Testis (tissue), 2 donors: ENCODE measurements at regions not wholly inside any gene's neighbourhood (a gene's known extent, or its start where the extent isn't known, plus 50 kb on each side); places are given as distances from the start of the nearest gene placed in this dataset.

Experiments
- DNase-seq: peaks from one replicate; pipeline ENCODE4 v3.0.0-alpha.2; 2019
- H3K27ac ChIP-seq, 2 donors: fragments of 200-600 bp; sonication (generic); one replicate each; pipeline ENCODE4 v1.5.1; 2019
- H3K27me3 ChIP-seq: fragments of 200-600 bp; sonication (generic); one replicate; pipeline ENCODE4 v1.5.1; 2019
- H3K36me3 ChIP-seq: fragments of 200-600 bp; sonication (generic); one replicate; pipeline ENCODE4 v1.5.1; 2017; ENCODE audit warnings: low read depth; ENCODE audit errors: missing control alignments
- H3K4me1 ChIP-seq: fragments of 200-600 bp; sonication (generic); one replicate; pipeline ENCODE4 v1.5.1; 2019
- H3K4me3 ChIP-seq, 2 donors: fragments of 200-600 bp; sonication (generic); one replicate each; pipeline ENCODE4 v1.5.1; 2017 to 2019
- H3K9me3 ChIP-seq: fragments of 200-600 bp; sonication (generic); one replicate; pipeline ENCODE4 v1.5.1; 2017
- POLR2A ChIP-seq: fragments of 450-650 bp; IDR thresholded peaks from one replicate; pipeline ENCODE4 v1.6.1; 2017; ENCODE audit warnings: antibody characterized with exemption, mild to moderate bottlenecking, moderate library complexity
- WGBS, 2 donors: methylation state at CpG; one replicate each; pipeline ENCODE4 v1.1.5; 2018; 5-methylcytosine and 5-hydroxymethylcytosine counted together
- intact Hi-C: fragments of 100-400 bp; cut with DNase I; formaldehyde crosslinking; loops from one replicate; pipeline ENCODE4 v1.15.1; 2023; ENCODE audit warnings: low total_unique reads
- TF ChIP-seq, protein P1 (sequence below), 3 experiments: fragments of 450-650 bp in 2 of 3; fragments of 200-600 bp in 1 of 3; sonication (generic) in 1 of 3; IDR thresholded peaks; one replicate each; pipeline ENCODE4 v1.5.1; 2016 to 2019; ENCODE audit warnings: antibody characterized with exemption in 3 of 3, mild to moderate bottlenecking in 2 of 3, moderate library complexity in 1 of 3

DNA sequence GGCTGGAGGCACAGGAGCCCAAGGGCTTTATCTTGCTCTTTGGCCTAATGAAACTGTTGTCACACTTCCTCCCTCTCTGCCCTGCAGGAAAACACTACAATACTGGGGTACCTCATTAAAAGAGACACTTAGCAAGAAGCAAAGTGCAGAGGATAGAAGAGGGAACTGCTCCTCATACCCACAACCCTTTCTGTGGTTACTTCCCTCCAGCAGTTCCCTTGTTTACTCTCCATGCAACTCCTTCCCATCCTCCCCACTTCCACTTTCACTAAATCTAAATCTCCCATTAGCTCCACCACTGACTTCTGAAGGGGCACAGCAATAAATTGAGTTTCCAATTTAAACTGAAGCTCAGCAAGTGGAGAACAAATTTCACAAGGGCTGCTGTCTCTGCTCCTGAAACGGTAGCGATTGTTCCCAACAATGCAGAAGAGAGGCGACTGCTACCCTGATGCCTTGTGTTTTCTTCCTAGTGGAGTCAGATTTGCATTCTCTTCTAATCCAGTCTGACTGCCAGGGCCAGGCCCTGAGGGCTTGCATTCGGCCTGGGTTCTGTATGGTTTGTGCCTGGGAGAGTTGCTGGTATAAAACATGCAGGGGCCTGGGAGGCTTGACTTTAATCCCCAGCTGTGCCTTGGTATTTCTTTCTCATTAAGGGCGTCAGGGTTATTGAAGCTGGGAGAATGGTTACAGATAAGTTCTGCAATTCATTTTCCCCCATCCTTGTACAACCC lies 454.7 kb downstream of the TFAP2B start:
- no peaks in the 10 kb centered on the region for H3K27me3 ChIP-seq
- no peaks in the 10 kb centered on the region for H3K9me3 ChIP-seq
- TF ChIP-seq, protein P1, sequence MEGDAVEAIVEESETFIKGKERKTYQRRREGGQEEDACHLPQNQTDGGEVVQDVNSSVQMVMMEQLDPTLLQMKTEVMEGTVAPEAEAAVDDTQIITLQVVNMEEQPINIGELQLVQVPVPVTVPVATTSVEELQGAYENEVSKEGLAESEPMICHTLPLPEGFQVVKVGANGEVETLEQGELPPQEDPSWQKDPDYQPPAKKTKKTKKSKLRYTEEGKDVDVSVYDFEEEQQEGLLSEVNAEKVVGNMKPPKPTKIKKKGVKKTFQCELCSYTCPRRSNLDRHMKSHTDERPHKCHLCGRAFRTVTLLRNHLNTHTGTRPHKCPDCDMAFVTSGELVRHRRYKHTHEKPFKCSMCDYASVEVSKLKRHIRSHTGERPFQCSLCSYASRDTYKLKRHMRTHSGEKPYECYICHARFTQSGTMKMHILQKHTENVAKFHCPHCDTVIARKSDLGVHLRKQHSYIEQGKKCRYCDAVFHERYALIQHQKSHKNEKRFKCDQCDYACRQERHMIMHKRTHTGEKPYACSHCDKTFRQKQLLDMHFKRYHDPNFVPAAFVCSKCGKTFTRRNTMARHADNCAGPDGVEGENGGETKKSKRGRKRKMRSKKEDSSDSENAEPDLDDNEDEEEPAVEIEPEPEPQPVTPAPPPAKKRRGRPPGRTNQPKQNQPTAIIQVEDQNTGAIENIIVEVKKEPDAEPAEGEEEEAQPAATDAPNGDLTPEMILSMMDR (IDR thresholded peaks at IDR 0.05), result no peak
- no peak for TF ChIP-seq POLR2A
- no peak for DNase-seq
- 60 to 61% methylated on average over 5 of the region's 5 CpGs for WGBS, 2 donors
- H3K36me3 ChIP-seq, result no peaks in the 10 kb centered on the region
- intact Hi-C loops, result no loop called here
- H3K4me3 ChIP-seq, result no peak overlapping the region
- no peaks in the 10 kb centered on the region for H3K4me1 ChIP-seq
- no peak overlapping the region for H3K27ac ChIP-seq

DNA sequence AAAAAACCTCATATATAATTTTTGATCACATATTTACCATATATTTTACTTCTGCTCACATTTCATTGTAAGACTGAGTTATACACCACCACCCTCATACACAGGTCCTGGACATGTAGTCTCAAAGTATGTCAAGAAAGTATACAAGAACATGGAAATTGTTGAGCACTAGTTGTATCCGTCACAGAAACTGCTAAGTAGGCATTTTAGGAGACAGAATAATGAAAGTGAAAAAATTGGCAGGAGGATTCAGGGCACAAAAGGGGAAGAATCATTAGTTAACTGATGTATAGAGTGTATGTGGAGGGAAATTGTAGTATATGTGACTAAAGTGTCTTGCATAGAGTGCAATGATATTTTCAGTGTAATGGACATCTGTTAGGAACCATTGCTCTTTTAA lies 458.8 kb downstream of the TFAP2B start:
- Histone ChIP-seq H3K27me3 (no peaks in the 10 kb centered on the region), H3K4me1 (no peaks in the 10 kb centered on the region), H3K36me3 (no peaks in the 10 kb centered on the region), H3K27ac (no peak overlapping the region), H3K4me3 (no peak overlapping the region), H3K9me3 (no peaks in the 10 kb centered on the region)
- WGBS, 2 donors, result 81 to 86% methylated on average over 1 of the region's 1 CpG
- no peak for TF ChIP-seq POLR2A
- TF ChIP-seq, protein P1 (IDR thresholded peaks at IDR 0.05), result no peak
- no peak for DNase-seq
- intact Hi-C loops, result no loop called here

DNA sequence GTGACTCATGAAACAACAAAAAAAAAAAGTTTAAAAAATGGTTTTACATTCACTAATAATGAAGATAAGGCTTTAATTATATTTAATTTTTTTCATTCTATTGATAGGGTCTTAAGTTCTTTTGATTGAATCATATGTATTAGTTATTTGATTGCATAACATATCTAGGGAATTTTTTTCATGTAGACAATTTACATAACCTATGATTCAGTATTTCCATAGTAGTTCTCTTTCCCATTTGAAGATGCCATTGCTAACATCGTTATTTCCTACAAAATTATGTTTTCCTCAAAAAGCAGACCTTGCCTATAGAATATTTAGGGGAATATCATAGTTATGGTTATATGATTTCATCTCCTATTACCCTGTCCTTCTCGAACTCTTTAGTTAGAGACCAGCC lies 463.4 kb downstream of the TFAP2B start:
- TF ChIP-seq, protein P1 (IDR thresholded peaks at IDR 0.05), result no peak
- no peak for TF ChIP-seq POLR2A
- Histone ChIP-seq H3K4me1 (no peaks in the 10 kb centered on the region), H3K27me3 (no peaks in the 10 kb centered on the region), H3K27ac (no peak overlapping the region), H3K4me3 (no peak overlapping the region), H3K36me3 (no peaks in the 10 kb centered on the region), H3K9me3 (no peaks in the 10 kb centered on the region)
- no peak for DNase-seq
- 43 to 92% methylated on average over 2 of the region's 2 CpGs for WGBS, 2 donors
- intact Hi-C loops, result no loop called here

DNA sequence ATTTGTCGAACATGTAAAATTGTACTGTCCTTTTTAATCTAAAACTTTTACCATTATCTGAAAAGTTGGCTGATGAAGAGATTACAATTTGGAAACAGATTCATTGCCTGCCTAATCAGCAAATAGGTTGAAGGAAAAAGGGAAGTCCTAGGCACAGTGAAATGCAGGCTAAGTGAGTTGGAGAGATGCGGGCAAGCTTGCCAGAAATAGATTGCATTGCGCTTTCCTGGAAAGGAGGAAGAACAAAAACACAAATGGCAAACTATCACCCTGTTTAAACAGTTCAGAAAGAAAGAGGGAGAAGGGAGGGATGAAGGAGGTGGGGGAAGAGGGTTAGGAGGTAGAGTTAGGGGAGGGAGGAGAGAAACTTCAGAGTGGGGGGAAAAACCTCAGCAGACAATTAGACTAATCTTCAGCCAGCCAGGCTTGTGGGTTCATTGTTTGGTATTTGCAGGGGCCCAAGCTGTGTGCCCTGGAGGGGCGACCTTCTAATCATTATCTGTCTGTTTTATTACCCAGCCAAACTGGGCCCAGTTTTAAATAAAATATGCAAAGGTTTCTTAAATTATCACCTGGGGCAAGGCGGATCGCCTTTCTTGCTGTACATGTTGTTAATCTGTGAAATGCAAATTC lies 465.2 kb downstream of the TFAP2B start:
- TF ChIP-seq, protein P1 (IDR thresholded peaks at IDR 0.05), result no peak
- TF ChIP-seq POLR2A, result no peak
- intact Hi-C loops, result no loop called here
- DNase-seq, result no peak
- Histone ChIP-seq H3K4me1 (no peaks in the 10 kb centered on the region), H3K9me3 (no peaks in the 10 kb centered on the region), H3K27me3 (no peaks in the 10 kb centered on the region), H3K36me3 (no peaks in the 10 kb centered on the region), H3K27ac (no peak overlapping the region), H3K4me3 (no peak overlapping the region)
- 78 to 79% methylated on average over 6 of the region's 6 CpGs for WGBS, 2 donors

DNA sequence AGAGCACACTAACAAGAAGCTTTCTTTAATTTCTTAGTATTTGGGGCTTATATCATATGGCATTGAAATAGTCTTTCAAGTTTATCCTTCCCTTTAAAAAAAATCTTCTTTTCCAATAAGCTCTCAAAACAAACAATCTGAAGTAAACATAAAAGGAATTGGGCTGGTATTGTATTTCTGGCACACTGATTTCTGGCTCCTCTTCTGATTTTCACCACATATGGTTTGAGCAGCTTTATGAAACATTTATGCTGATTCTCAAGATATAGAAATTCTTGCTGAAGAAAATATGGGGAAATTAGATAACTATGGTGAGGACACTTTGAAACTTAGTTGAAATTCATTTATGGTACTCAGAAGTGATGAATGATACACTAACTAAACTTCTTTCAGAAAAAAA lies 467.2 kb downstream of the TFAP2B start:
- no peaks in the 10 kb centered on the region for H3K27me3 ChIP-seq
- no peaks in the 10 kb centered on the region for H3K36me3 ChIP-seq
- no peak for TF ChIP-seq POLR2A
- TF ChIP-seq, protein P1 (IDR thresholded peaks at IDR 0.05), result no peak
- H3K9me3 ChIP-seq, result no peaks in the 10 kb centered on the region
- no peak for DNase-seq
- intact Hi-C loops, result no loop called here
- H3K4me3 ChIP-seq, result no peak overlapping the region
- no peaks in the 10 kb centered on the region for H3K4me1 ChIP-seq
- H3K27ac ChIP-seq, result no peak overlapping the region
